GM18519 (cell line): ENCODE measurements at regions not wholly inside any gene's neighbourhood (a gene's known extent, or its start where the extent isn't known, plus 50 kb on each side); places are given as distances from the start of the nearest gene placed in this dataset.
"Not testable (repeated sequence)": the region's sequence is repeated elsewhere in the genome, so short reads cannot be mapped to it uniquely, and the experiment has no call there.

Experiments
- ATAC-seq: cut with Tn5 transposase; IDR thresholded peaks from one replicate; pipeline ENCODE4 v1.9.1; 2021; ENCODE audit warnings: mild to moderate bottlenecking, moderate library complexity; ENCODE audit not compliant: unreplicated experiment, low FRiP score

GRCh38 chr6:90463359-90463758 lies 123.5 kb downstream of the MAP3K7 start:
- ATAC-seq: no peak

DNA sequence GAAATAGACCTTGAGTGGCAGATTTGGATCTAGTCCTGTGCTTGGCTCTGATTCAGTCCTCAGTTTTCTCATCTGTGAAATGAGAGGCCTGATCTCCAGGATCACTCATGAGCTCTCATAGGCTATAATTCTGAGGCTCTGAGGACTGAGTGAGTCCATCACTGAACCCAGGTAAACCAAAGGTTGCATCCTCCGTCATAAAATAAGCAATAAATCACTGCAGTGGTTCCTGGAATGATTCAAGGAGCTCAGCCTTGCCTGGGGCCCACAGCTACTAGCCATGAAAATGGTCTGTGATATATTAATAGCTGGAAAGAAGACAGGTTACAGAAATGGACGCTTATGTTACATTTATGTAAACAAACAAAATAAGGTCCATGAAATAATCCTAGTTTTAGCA lies 124.8 kb downstream of the MAP3K7 start:
- ATAC-seq: no peak

GRCh38 chr6:90461383-90461782 lies 125.5 kb downstream of the MAP3K7 start:
- no peak for ATAC-seq

GRCh38 chr6:90460051-90460450 lies 126.8 kb downstream of the MAP3K7 start:
- ATAC-seq: no peak

GRCh38 chr6:90459225-90459758 lies 127.6 kb downstream of the MAP3K7 start:
- no peak for ATAC-seq

GRCh38 chr6:90458353-90459224 lies 128.3 kb downstream of the MAP3K7 start:
- no peak for ATAC-seq

- no peak for ATAC-seq
Observed at GRCh38 chr6:90457867-90458259, 129.0 kb downstream of the MAP3K7 start.

- not testable (repeated sequence) for ATAC-seq
Observed at GRCh38 chr6:90456997-90457866, 129.6 kb downstream of the MAP3K7 start.

DNA sequence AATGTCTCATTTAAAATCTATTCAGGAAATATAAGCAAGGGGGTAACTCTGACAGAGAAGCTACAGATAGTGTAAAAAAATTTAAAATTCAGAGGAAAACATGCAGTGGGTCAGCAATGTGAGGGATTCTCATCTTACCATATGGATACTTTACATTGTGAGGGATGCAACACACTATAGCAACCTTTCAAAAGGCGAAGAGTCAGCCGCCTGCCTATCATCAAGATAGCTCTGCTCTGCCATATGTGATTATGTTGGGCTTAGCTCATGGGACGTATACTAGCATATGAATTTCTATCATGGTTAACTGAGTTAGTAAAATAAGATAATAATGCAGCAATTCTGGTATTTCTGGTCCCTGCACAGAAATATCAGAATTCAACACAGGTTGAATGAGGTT lies 130.9 kb downstream of the MAP3K7 start:
- no peak for ATAC-seq

- ATAC-seq: no peak
Observed at GRCh38 chr6:90454836-90455427, 131.9 kb downstream of the MAP3K7 start.

DNA sequence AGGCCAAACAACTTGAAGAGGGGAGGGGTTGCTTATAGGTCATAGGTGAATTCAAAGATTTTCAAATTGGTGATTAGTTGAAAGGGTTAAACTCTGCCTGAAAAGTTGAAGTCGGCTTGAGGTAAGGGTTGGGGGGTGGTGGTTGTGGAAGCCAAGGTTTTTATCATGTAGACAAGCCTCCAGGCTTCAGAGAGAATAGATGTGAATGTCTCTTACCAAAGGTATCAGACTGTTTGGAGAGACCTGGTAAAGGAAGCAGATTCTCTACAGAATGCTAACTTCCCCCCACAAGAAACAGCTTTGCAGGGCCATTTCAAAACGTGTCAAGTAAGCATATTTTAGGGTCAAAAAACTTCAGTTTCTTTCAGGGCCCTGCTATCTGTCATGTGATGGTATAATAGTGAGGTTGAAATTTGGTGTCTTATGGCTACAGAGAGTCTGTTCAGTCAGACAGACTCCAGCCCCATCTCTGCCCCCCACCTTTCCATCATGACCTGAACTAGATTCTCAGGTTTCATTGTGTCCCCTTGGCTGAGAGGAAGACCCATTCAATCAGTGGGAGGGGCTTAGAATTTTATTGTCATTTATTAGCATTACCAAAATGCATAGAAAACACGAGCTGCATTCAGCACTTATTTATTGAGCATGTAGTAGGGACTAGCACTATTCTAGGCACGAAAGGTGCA lies 136.5 kb downstream of the MAP3K7 start:
- no peak for ATAC-seq

- ATAC-seq: no peak
Observed at GRCh38 chr6:90449311-90449710, 137.6 kb downstream of the MAP3K7 start.

- no peak for ATAC-seq
Observed at GRCh38 chr6:90448836-90449235, 138.0 kb downstream of the MAP3K7 start.

- ATAC-seq: no peak
Observed at GRCh38 chr6:90446164-90446563, 140.7 kb downstream of the MAP3K7 start.

GRCh38 chr6:90445533-90446108 lies 141.3 kb downstream of the MAP3K7 start:
- no peak for ATAC-seq

GRCh38 chr6:90444160-90444714 lies 142.6 kb downstream of the MAP3K7 start:
- ATAC-seq: no peak

GRCh38 chr6:90442366-90442765 lies 144.5 kb downstream of the MAP3K7 start:
- ATAC-seq: no peak

- no peak for ATAC-seq
Observed at GRCh38 chr6:90440586-90441283, 144.1 kb upstream of the BACH2 start.

DNA sequence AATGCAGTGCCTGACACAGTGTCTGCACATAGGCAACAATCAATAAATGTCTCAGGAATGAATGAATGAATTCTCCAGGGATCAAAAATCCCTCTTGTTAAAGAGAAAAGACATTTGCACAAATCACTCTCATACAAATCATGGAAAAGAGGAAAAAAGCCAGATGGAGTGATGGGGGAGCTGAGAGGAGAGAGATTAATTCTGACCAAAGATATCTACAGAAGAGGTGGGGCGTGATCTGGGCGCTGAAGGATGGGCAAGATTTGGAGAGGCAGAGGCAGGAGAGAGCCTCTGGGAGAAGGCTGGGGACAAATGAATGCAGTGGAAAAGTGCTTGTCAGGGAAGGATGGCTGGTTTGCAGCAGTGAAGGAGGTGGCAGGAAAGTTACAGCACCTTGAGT lies 142.9 kb upstream of the BACH2 start:
- no peak for ATAC-seq
